NCI-H748 (cell line): ENCODE measurements at regions not wholly inside any gene's neighbourhood (a gene's known extent, or its start where the extent isn't known, plus 50 kb on each side); places are given as distances from the start of the nearest gene placed in this dataset.

ENCODE experiments used
- DNase-seq: peaks from one replicate; lab custom pipeline; 2025; ENCODE audit not compliant: unreplicated experiment; lab: John Stamatoyannopoulos, UW

DNA sequence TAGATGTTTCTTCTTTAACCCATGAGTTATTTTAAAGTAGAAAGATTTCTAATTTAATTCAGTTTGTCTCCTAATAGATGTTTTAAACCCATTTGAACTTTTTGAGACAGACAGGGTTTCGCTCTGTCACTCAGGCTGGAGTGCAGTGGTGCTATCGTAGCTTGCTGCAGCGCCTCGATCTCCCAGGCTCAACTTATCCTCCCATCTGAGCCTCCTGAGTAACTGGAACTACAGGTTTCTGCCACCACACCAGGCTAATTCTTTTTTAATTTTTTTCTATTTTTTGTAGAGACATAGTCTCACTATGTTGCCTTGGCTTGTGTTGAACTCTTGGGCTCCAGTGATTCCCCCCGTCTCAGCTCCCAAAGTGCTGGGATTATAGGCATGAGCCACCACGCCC is 53.0 kb upstream of the RAB18 start:
- no peak for DNase-seq

DNA sequence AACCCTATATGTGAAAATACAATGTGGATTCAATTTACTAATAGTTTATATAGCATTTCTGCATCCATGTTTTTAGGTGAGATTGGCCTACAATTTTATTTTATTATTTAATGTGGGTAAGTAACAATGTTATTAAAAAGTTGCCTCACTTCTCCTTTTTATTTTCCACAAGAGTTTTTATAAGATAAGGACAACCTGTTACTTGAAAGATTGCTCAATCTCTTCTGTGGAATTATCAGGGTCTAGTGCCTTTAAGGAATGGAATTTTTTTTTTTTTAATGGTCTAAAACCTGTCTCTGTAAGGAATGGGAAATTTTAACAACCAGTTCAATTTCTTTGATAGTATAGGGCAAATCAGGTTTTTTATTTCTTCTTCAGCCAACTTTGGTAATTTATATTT is 53.9 kb upstream of the RAB18 start:
- no peak for DNase-seq

DNA sequence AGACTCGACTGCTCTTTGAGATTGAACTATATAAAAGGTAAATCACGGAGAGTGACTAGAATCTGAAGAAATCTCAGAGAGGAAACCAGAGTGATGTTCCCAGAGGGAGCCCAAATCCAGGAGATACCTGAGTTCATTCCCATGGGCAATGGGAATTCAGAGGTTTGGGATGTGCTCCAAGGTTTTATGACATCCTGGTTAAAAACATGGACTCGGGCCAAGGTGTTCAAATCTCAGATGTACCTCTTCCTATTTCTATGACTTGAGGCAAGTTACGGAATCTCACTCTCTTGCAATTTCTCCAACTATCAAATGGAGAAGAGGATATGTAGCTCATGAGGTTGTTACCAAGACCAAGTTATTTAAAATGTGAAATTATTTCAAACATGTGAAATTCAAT is 54.5 kb upstream of the RAB18 start:
- no peak for DNase-seq

DNA sequence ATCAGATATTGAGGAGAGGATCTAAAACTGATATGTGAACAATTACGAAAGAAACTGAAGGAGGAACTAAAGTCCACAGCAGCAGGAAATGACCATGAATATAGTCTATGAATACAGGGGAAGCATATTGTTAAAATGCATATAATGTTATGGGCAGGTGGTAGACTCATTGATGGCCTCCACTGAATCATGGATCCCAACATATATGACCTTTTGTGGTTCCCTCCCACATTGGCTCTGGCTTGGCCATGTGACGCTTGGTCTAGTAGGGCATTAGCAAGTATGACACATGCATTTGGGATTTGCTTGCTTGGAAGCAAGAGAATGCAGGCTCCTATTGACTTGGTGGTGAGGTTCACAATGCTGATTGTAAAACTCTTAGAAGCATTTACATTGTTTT is 55.2 kb upstream of the RAB18 start:
- no peak for DNase-seq

DNA sequence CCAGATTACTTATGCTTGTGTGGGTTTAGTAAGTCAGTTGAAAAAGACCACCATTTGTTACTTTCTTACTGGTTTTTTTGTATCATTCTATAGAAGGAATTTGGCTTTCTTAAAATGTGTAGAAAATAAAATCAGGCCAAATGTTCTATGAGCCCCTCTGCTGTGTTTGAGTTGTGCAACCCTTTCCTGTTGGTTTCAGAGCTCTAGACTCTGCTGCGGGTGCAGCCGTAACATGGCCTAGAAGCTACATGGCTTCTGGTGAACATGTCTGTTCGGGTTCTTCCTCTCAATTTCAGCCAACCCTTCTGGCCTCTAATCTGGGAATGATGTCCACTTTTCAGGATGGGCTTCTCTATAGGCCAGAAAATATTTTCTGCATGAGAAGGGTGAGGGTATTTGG is 56.6 kb upstream of the RAB18 start:
- no peak for DNase-seq

DNA sequence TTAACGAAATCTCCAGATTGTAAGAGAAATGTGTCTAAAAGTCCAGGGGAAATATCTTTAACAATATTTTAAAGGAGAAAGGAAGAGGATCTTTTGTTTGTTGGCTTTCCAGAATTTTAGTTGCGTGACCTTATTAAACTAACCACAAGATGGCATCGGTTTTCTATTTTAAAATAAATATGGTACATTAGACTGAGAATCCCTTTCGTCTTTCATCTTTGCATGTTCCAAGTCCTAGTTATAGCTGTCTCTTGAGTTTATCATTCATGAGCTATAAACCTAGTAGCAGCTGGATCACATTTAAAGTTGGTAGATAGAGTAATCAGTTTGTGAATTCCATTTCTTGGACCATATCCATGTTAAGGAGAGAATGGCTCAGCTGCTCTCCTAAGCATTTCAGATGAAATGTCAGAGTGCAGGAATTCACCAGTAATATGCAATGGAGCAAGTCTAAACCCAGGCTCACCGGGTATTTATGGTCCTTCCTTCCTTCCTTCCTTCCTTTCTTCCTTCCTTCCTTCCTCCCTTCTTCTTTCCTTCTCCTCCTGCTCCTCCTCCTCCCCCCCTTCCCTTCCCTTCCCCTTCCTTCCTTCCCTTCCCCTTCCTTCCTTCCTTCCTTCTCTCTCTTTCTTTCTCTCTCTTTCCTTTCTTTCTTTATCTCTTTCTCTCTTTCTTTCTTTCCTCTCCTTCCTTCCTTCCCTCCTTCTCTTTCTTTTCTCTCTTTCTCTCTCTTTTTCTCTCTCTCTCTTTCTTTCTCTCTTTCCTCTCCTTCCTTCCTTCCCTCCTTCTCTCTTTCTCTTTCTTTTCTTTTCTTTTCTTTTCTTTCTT is 57.8 kb upstream of the RAB18 start:
- peak; percentile 2 for DNase-seq

DNA sequence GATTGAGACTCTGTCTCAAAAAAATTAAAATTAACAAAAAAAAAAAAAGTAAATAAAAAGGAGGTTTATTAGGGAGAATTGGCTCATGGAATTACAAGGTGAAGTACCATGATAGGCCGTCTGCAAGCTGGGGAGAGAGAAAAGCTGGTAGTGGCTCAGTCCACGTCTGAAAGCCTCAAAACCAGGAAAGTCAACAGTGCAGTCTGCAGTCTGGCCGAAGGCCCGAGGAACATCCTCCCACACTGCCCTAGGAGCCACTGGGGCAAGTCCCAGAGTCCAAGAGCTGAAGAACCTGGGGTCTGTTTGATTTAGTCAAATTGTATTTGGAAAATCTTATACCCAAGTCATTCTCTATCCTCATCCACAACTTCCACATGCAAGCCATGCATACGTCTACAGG is 59.0 kb upstream of the RAB18 start:
- no peak for DNase-seq

DNA sequence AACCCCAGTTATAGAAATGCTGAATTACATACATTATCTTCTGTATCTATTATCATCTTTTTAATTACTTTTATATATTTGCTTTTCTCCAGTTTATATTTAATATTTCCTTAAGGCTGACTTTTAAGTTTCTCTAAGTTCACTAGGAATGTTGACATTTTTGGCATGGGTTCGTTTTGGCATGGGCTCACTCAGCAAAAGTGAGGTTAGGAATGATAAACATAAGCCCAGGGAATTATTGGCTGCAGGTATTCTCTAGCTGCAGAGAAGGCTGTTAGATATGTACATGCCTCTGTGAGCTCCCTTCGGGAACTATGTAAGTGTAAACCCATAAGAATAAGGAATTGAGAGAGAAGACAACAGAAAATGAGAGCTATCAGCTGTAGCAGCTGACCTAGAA is 63.6 kb upstream of the RAB18 start:
- no peak for DNase-seq

DNA sequence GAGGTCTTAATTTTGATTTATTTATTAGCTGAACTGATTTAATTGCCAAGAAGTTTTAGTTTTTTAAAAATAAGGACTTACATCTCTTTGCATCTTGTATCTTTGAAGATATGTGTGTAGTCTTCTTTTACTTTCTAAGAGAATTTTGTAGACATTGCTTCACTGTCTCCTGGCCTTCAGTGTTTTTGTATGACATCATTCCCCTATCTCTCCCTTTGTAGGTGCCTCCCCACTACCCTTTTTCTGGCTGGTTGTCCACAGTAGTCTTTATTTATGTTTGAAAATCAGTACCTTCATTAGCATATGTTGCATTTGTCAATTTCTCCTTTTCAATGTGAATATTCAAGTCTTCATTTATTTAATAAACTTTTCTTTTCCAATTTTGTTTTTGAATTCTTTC is 64.1 kb upstream of the RAB18 start:
- no peak for DNase-seq

DNA sequence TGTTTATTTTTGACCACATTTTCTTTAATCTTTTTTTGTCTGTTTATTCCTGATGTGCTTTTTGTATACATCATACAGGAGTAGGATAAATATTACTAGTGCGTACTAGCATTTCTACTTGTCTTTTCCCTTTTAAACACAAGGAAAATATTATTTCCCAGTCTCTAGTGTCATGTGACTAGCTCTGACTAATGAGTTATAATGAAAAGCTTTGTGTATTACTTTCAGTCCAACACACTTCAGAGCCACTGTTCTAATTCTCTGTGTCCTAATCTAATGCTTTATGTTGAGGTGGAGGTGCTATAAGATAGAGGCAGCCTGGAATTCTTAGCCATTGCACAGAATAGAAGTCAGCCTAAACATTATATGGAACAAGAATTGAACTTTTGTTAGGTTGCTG is 65.0 kb upstream of the RAB18 start:
- no peak for DNase-seq

DNA sequence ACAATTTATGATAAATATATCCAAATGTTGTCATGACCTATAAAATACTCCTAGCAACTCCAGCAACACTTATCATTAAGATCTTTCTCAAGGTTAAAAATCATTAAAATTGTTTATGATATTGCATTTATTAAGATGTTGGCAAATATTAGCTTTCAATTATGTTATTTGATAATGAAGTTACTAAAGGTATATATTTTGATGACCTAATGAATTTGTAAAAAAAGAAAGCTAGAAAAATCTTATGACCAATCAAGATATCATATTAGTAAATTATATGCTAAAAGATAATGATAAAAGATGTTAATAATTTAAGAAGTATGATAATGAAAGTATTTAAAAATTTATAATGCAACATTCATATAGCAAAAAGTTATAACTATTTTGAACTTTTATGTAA is 66.3 kb upstream of the RAB18 start:
- DNase-seq, result no peak

DNA sequence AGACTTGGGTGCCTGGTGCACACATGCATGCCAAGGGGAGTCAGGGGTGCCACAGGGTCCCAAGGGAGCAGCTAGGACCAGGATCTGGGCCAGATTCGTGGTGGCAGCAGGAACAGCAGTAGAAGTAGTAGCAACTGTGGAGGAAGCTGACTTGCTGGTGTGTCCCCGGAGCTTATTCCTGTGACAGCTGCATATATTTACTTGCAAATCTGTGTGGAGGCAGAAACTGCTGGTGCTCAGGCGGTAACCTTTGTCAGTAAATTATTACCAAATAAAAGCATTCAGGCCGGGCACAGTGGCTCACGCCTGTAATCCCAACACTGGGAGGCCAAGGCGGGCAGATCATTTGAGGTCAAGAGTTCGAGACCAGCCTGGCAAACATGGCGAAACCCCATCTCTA is 67.4 kb upstream of the RAB18 start:
- no peak for DNase-seq

DNA sequence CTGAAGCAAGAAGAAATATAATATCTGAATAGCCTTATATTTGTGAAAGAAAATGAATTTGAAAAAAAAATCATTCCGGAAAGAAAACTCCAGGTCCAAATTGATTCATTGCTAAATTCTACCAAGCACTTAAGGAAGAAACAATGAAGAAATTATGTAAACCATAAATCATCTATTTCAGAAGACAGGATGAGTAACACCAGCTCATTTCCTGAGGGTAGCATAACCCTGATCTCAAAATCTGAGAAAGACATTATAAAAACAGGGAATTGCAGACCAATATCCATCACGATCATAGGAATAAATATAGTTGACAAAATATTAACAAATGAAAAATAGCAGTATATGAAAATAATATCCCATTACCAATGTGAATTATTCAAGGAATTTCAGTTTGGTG is 70.1 kb upstream of the RAB18 start:
- DNase-seq, result no peak

DNA sequence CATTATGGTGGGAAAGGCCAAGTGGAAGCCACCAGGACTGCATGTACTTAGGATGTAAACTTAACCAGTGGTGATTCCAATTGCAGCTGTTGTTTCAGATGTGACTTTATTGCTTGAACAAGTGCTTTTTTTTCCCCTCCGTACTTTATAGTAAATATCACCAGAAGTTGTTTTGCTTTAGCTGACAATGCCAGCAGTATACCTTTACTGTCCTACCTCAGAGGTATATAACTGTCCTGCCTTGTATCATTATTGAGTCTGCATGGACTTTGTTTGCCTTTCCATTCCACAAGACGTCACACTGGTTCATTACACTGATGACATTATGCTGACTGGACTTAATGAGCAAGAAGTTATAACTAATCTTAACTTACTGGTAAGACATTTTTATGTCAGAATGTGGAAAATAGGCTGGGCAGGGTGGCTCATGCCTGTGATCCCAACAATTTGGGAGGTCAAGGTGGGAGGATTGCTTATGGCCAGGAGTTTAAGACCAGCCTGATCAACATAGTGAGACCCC is 77.1 kb upstream of the RAB18 start:
- no peak for DNase-seq

DNA sequence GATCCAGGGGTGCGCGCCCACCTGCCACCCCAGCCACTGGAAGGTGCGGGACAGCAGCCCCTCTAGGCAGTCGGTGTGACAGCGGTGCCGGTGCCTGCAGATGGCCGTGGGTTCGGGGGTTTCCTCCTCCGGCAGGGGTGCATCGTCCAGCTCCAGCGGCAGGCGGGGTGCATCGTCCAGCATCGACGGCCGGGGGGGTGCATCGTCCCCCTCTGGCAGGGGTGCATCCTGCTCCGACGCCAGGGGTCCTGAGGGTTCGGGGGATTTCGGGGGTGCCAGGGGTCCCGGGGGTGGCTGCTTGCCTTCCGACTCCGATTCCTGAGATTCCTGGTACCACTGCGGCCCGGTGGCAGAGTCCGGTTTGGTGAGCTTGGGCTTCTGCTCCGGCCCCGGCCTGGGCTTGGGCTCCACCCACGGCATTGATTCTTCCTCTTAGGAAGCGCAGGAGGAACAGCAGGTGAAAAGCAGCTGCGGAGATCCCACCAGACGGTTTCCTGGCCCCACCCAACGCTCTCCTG is 90.2 kb upstream of the RAB18 start:
- no peak for DNase-seq

DNA sequence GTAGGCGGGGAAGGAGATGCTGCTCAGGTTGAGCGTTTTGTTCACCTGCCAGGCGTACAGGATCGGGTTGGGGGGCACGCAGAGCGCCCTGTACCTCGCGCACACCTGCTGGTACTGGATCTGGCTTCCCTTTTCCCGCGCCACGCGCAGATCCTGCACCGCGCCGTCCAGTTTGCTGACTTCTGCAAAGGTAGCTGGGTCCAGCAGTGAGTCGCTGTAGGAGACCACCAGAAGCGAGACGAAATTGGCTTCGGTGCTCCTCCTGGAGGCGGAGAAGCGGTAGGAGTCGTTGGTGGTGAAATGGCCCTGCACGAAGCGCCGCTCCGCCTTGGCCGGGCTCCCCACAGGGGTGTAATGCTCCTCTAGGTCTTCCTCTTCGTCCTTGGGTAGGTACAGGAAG is 90.7 kb upstream of the RAB18 start:
- DNase-seq, result no peak

DNA sequence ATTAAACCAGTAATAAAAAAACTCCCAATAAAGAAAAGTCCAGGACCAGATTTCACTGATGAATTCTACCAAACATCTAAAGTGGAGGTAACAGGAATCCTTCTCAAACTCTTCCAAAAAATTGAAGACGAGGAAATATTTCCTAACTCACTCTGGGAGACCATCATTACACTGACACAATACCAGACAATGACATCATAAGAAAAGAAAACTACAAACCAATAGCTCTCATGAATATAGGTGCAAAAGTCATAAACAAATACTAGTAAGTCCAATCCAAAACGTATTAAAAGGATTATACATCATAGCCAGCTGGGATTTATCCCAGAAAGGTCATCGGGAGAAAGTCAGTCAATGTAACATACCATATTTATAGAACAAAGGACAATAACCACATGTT is 94.0 kb upstream of the RAB18 start:
- DNase-seq, result no peak

DNA sequence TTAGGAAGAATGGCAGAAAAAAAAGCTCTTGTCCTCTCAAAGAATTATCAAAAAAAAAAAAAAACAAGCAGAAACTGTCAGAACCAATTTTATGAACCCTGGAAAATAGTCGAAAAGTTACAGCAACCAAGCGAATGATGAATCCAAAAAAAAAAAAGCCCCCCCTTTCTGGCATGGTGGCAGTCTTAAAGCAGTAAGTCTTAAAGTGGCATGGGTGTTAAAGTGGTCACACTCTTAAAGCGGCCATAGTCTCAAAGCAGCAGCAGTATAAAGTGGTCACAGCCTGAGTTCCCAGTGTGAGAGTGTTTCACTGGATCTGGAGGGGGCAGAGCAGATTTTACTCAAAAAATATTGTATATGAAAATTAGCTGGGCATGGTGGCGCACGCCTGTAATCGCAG is 96.8 kb upstream of the RAB18 start:
- no peak for DNase-seq

DNA sequence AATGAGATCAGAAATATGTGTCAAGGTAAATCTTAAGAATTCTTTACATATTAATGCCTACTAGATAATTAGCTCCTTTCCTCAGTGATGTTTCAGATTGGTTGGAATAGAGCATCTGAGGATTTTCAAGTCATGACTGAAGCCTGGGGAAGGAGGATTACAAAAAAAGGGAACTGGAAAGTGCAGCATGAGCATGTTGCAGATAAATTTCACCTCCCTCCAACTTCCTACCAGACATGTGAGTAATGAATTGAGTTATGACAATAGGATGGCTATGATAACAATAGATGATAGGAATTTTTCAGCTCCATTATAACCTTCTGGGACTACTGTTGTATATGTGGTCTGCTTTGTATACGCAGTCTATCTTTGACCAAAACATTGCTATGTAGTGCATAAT is 104.2 kb upstream of the RAB18 start:
- no peak for DNase-seq

DNA sequence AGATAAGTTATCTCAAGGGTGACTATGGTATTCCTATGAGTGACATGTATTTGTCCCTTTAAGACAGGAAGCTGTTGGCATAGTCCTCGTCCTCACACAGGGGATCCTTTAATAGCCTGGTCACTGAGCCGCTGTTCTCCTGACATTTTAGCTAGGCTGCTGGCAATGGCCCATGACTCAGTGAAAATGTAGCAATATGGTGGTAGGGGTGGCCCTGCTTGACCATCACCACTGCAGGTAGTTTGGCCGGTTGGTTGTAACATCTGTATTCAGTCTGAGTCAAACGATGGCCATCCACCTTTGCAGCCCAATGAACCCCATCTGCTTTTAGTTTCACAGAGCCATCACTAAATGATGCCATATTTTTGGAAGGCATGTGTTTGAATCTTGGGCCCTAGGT is 110.1 kb upstream of the RAB18 start:
- no peak for DNase-seq

DNA sequence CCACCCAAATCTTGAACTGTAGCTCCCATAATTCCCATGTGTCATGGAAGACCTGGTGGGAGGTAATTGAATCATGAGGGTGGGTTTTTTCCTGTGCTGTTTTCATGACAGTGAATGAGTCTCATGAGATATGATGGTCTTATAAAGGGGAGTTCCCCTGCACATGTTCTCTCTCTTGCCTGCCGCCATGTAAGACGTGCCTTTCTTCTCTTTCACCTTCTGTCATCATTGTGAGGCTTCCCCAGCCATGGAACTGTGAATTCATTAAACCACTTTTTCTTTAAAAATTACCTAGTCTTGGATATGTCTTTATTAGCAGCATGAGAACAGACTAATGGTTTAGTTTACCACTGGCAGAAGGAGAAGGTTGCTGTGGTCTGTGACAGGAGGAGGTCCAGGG is 111.5 kb upstream of the RAB18 start:
- no peak for DNase-seq

DNA sequence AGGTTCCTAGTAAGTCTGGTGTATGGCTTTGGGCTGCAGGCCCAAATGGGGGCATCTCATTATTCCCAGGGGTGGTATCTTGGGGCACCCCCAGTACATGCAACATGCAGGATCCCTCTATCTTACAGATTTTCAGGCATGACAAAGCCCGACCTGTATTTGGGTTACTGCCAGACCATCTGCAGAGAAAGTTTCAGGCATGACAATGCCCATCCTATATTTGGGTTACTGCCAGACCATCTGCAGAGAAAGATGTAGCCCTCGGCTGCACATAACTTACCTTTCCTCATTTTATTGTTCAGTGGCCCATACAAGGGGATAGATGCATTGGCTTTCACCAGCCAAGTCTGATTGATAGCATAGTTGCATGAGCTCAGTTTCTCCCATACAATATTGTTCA is 112.2 kb upstream of the RAB18 start:
- no peak for DNase-seq

DNA sequence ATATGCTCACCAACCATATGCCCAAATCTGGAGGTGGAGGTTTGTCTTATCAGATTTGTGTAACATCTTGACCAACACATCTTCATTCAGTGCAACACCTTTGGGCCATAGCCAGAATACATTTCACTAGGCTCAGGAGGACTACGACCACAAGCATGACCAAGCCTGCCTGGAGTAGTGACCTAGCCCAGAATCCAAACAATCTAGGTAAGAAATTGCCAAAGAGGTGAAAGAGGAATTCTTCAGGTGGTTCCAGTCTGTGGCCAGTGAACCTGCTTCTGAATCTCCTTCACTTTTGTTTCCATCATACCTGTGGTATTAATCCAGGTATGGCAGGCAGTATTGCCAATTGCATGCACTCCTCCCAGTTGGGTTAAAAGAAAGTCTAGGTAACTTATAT is 112.8 kb upstream of the RAB18 start:
- DNase-seq, result no peak
